HEK293T (cell line): ENCODE measurements at regions not wholly inside any gene's neighbourhood (a gene's known extent, or its start where the extent isn't known, plus 50 kb on each side); places are given as distances from the start of the nearest gene placed in this dataset.

Experiments used
- CTCF ChIA-PET: fragments of 350-600 bp; formaldehyde crosslinking; extraction: SDS; loops from one replicate; lab custom pipeline; 2021; ENCODE audit warnings: antibody characterized with exemption, inconsistent platforms; lab: Yijun Ruan, JAX
- POLR2A ChIA-PET: fragments of 350-600 bp; formaldehyde crosslinking; extraction: SDS; loops from one replicate; lab custom pipeline; 2020; ENCODE audit warnings: antibody characterized with exemption, inconsistent platforms; lab: Yijun Ruan, JAX
- DNase-seq: peaks from one replicate; pipeline ENCODE4 v3.0.0; 2012; ENCODE audit warnings: mixed read lengths; ENCODE audit errors: extremely low spot score
- ARNT ChIP-seq: fragments of 450-650 bp; IDR thresholded peaks from 2 replicates; pipeline ENCODE4 v1.6.1; 2017; ENCODE audit warnings: mild to moderate bottlenecking
- ELF4 ChIP-seq: fragments of 450-650 bp; IDR thresholded peaks from 2 replicates; pipeline ENCODE4 v1.6.1; 2017; ENCODE audit warnings: antibody characterized with exemption
- FOXA1 ChIP-seq: fragments of 450-650 bp; IDR thresholded peaks from 2 replicates; pipeline ENCODE4 v1.6.1; 2016; ENCODE audit warnings: mild to moderate bottlenecking
- FOXM1 ChIP-seq: fragments of 450-650 bp; IDR thresholded peaks from 2 replicates; pipeline ENCODE4 v1.6.1; 2017; ENCODE audit warnings: mild to moderate bottlenecking, borderline replicate concordance
- L3MBTL2 ChIP-seq: fragments of 450-650 bp; conservative IDR thresholded peaks from 2 replicates; pipeline ENCODE4 v1.6.1; 2016; ENCODE audit warnings: mild to moderate bottlenecking
- LEF1 ChIP-seq: fragments of 450-650 bp; IDR thresholded peaks from 2 replicates; pipeline ENCODE4 v1.6.1; 2017; ENCODE audit warnings: mild to moderate bottlenecking, borderline replicate concordance
- SP1 ChIP-seq: fragments of 450-650 bp; IDR thresholded peaks from 2 replicates; pipeline ENCODE4 v1.6.1; 2017
- SUZ12 ChIP-seq: fragments of 450-650 bp; IDR thresholded peaks from 2 replicates; pipeline ENCODE4 v1.6.1; 2016; ENCODE audit warnings: mild to moderate bottlenecking
- TARDBP ChIP-seq: fragments of 450-650 bp; IDR thresholded peaks from 2 replicates; pipeline ENCODE4 v1.6.1; 2016
- ZNF384 ChIP-seq: fragments of 450-650 bp; IDR thresholded peaks from 2 replicates; pipeline ENCODE4 v1.6.1; 2016

- DNase-seq, result no peak
- POLR2A ChIA-PET, result no interaction called here
- TF ChIP-seq LEF1 (no peak), ARNT (no peak), FOXM1 (no peak), ZNF384 (no peak), L3MBTL2 (no peak), ELF4 (no peak), FOXA1 (no peak), TARDBP (no peak), SUZ12 (no peak), SP1 (no peak)
- CTCF ChIA-PET, result no interaction called here
Observed at GRCh38 chr7:36100226-36100625, 52.8 kb upstream of the EEPD1 start.

- ChIA-PET CTCF (no interaction called here), POLR2A (no interaction called here)
- no peak for DNase-seq
- TF ChIP-seq ZNF384 (no peak), FOXM1 (no peak), FOXA1 (no peak)
Observed at GRCh38 chr7:36100634-36101033, 52.4 kb upstream of the EEPD1 start.
